NCI-H748 (cell line): ENCODE measurements at regions not wholly inside any gene's neighbourhood (a gene's known extent, or its start where the extent isn't known, plus 50 kb on each side); places are given as distances from the start of the nearest gene placed in this dataset.
"Not testable (repeated sequence)": the region's sequence is repeated elsewhere in the genome, so short reads cannot be mapped to it uniquely, and the experiment has no call there.

Experiments
- DNase-seq: peaks from one replicate; lab custom pipeline; 2025; ENCODE audit not compliant: unreplicated experiment; lab: John Stamatoyannopoulos, UW

GRCh38 chr14:50014809-50015430, 101.5 kb downstream of the VCPKMT start:
- DNase-seq, result no peak

GRCh38 chr14:50015716-50016115, 100.7 kb downstream of the VCPKMT start:
- DNase-seq, result no peak

- DNase-seq, result no peak
These were observed 98.0 kb downstream of the VCPKMT start for GRCh38 chr14:50018201-50018932.

GRCh38 chr14:50018933-50019210, 97.5 kb downstream of the VCPKMT start:
- DNase-seq, result no peak

- DNase-seq, result no peak
These were observed 96.2 kb downstream of the VCPKMT start for GRCh38 chr14:50020184-50020583.

GRCh38 chr14:50020799-50021198, 95.6 kb downstream of the VCPKMT start:
- no peak for DNase-seq

- DNase-seq, result no peak
These were observed 94.9 kb downstream of the VCPKMT start for GRCh38 chr14:50021261-50022031.

GRCh38 chr14:50022661-50023060, 93.7 kb downstream of the VCPKMT start:
- no peak for DNase-seq

GRCh38 chr14:50023671-50024490, 92.5 kb downstream of the VCPKMT start:
- DNase-seq, result no peak

- DNase-seq, result no peak
These were observed 91.3 kb downstream of the VCPKMT start for GRCh38 chr14:50025073-50025472.

GRCh38 chr14:50025776-50026175, 90.6 kb downstream of the VCPKMT start:
- no peak for DNase-seq

GRCh38 chr14:50026396-50026795, 90.0 kb downstream of the VCPKMT start:
- no peak for DNase-seq

- DNase-seq, result no peak
These were observed 88.6 kb downstream of the VCPKMT start for GRCh38 chr14:50027816-50028215.

- DNase-seq, result no peak
These were observed 87.9 kb downstream of the VCPKMT start for GRCh38 chr14:50028458-50028857.

GRCh38 chr14:50030036-50030435, 86.3 kb downstream of the VCPKMT start:
- DNase-seq, result no peak

GRCh38 chr14:50030911-50031310, 85.5 kb downstream of the VCPKMT start:
- not testable (repeated sequence) for DNase-seq

GRCh38 chr14:50031602-50032313, 84.6 kb downstream of the VCPKMT start:
- no peak for DNase-seq

- DNase-seq, result not testable (repeated sequence)
These were observed 83.8 kb downstream of the VCPKMT start for GRCh38 chr14:50032462-50033167.

- DNase-seq, result no peak
These were observed 81.2 kb downstream of the VCPKMT start for GRCh38 chr14:50035214-50035613.

GRCh38 chr14:50036211-50036610, 80.2 kb downstream of the VCPKMT start:
- no peak for DNase-seq
